HUES6 (cell line): ENCODE measurements at regions not wholly inside any gene's neighbourhood (a gene's known extent, or its start where the extent isn't known, plus 50 kb on each side); places are given as distances from the start of the nearest gene placed in this dataset.
A peak's percentile ranks its signal among the peaks of the same experiment; 100 is the strongest.

Experiments used
- H3K27ac ChIP-seq: 2 replicates; pipeline ENCODE4 v1.7.0; 2013; ENCODE audit warnings: low read depth, mild to moderate bottlenecking, low read length, inconsistent platforms
- H3K27me3 ChIP-seq: 2 replicates; pipeline ENCODE4 v1.6.1; 2013; ENCODE audit warnings: low read length; ENCODE audit not compliant: control insufficient read depth, insufficient read depth
- H3K36me3 ChIP-seq: 2 replicates; pipeline ENCODE4 v1.6.1; 2013; ENCODE audit warnings: low read length; ENCODE audit not compliant: control insufficient read depth, insufficient read depth
- H3K4me1 ChIP-seq: 2 replicates; pipeline ENCODE4 v1.6.1; 2013; ENCODE audit warnings: low read length; ENCODE audit not compliant: control insufficient read depth, insufficient read depth
- H3K4me3 ChIP-seq: 2 replicates; pipeline ENCODE4 v1.5.1; 2013; ENCODE audit warnings: low read depth, low read length
- H3K9ac ChIP-seq: one replicate; pipeline ENCODE4 v1.6.1; 2013; ENCODE audit warnings: mild to moderate bottlenecking, low read length
- H3K9me3 ChIP-seq: 2 replicates; pipeline ENCODE4 v1.6.1; 2013; ENCODE audit warnings: low read depth, low read length; ENCODE audit not compliant: control insufficient read depth, insufficient read depth

DNA sequence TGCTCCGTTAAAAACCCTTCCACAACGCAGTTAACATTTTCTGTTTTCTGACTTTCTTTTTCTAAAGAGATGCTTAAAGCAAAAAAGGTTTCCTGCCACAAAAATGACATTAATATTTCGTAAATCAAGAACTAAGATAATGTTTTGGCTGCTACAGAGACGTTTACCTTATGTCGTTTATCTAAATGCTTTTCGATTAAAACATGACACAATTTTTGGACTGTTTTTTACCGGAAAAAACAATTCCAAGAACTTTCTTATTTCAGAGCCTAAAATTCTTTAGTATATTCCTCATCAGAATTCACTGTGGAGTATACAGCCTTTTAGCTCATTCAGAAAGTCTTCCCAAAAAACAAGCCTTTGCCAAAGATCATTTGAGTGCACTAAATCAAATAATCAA lies 278.0 kb upstream of the TCF4 start:
- H3K4me1 ChIP-seq = peaks cover 35% of the 10 kb centered on the region
- no peaks in the 10 kb centered on the region for H3K27me3 ChIP-seq
- no peak overlapping the region for H3K4me3 ChIP-seq
- H3K9ac ChIP-seq = no peak overlapping the region
- no peaks in the 10 kb centered on the region for H3K9me3 ChIP-seq
- no peak overlapping the region for H3K27ac ChIP-seq
- H3K36me3 ChIP-seq = no peaks in the 10 kb centered on the region

DNA sequence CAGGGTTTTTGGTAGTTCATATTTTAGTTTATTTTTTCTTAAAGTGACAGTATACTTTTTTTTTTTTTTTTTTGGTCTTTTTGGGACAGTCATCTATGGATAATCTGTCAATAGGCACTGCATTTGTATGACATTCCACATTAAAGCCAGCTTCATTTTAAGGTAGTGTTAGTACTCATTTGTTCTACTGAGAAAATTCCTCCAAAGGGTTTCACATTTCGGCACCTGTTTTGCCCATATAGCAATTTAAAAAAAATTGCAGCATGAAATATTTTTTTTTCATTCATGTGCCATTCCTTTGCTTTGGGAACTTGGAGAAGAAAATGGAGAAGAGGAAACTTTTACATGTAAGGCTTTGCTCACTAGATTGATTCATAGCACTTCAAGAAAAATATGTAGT lies 276.3 kb upstream of the TCF4 start:
- no peaks in the 10 kb centered on the region for H3K36me3 ChIP-seq
- no peak overlapping the region for H3K9ac ChIP-seq
- H3K4me1 ChIP-seq = peaks cover 44% of the 10 kb centered on the region
- H3K27me3 ChIP-seq = no peaks in the 10 kb centered on the region
- H3K9me3 ChIP-seq = no peaks in the 10 kb centered on the region
- no peak overlapping the region for H3K27ac ChIP-seq
- H3K4me3 ChIP-seq = no peak overlapping the region

DNA sequence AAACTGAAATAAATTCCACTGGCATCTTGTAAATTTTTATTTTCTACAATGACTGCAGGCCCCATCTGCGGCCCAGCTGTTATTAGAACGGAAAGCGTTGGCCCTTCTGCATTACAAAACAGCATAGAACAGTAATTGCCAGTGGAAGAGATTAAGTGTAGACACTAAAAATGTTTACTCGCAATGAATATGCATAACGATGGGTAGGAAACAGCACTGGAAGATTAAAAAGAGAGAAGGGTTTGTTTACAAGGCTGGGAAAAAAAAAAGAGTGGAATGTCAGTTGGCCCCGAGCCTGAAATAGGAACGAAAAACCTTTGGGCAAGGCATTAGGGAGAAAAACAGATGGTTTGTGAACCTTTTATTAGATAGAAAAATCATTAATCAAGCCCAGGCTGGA lies 275.9 kb upstream of the TCF4 start:
- Histone ChIP-seq H3K9ac (no peak overlapping the region), H3K27me3 (no peaks in the 10 kb centered on the region), H3K4me1 (peaks cover 46% of the 10 kb centered on the region), H3K4me3 (no peak overlapping the region), H3K27ac (no peak overlapping the region), H3K36me3 (no peaks in the 10 kb centered on the region), H3K9me3 (no peaks in the 10 kb centered on the region)

DNA sequence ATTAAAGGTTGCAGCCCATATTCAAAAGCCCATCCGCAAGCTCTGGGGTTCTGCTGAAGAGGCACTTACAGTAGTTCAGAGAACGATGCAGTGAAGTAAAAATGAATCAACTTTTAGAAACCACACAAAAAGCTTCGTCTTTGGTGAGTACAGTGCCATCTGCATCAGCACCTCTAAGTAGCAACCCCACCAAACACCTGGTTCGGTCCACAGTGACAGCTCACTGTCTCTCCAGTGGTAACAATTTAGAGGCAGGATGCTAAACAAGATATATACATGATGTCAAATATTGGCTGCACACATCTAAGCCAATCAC lies 275.4 kb upstream of the TCF4 start:
- H3K9ac ChIP-seq = no peak overlapping the region
- H3K36me3 ChIP-seq = no peaks in the 10 kb centered on the region
- no peaks in the 10 kb centered on the region for H3K27me3 ChIP-seq
- H3K27ac ChIP-seq = no peak overlapping the region
- no peak overlapping the region for H3K4me3 ChIP-seq
- H3K4me1 ChIP-seq = peaks cover 51% of the 10 kb centered on the region
- H3K9me3 ChIP-seq = no peaks in the 10 kb centered on the region

DNA sequence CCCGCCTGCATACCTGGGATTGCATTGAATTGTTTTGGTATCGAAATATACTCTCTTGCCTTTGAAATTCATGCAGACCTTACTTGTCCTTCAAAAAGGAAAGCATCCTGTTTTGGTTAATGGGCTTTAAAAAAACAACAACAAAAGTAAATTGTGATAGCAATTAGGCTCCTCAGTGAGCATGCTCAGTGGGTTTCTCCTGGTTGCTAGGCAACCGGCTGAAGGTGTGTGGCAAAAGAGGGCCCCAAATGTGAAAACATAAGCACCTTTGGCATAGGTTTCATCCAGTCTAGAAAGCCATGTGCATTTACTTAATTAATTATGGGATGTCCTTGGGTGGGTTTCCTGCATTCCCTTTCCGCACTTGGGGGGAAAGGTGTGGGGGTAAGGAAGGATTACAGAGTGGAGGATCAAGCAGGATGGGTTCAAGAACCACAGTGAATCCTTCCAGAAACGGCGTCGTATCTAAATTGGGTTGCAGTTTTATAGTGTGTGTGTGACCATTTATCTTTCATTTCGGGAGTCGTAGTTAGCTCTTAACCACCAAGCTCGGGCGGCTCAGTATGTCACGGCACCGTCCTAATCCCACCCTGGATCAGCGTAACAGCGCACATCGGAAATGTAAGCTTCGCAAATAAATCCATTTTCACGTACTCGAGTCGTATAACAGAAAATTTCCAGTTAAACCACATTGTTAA lies 274.9 kb upstream of the TCF4 start:
- peaks cover 56% of the 10 kb centered on the region for H3K4me1 ChIP-seq
- H3K9me3 ChIP-seq = no peaks in the 10 kb centered on the region
- H3K36me3 ChIP-seq = no peaks in the 10 kb centered on the region
- no peak overlapping the region for H3K27ac ChIP-seq
- no peak overlapping the region for H3K9ac ChIP-seq
- H3K4me3 ChIP-seq = no peak overlapping the region
- no peaks in the 10 kb centered on the region for H3K27me3 ChIP-seq

DNA sequence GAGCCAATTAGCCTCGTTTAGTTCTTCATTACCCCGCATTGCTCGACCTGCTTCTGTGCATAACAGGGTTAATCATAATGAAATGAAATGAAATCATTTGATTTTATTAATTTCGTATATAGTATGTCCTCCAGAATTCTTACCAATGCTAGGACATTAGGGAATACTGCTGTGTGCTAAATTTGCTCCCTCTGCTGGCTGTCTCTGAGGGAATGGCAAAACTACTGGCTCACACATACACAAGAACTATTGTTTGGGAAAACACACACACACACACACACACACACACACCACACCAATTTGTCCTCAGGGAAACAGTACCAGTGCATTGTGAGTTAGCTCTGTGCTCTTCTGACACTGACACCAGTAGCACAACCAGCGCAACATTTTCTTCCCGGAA lies 273.3 kb upstream of the TCF4 start:
- H3K4me3 ChIP-seq = no peak overlapping the region
- H3K4me1 ChIP-seq = peaks cover 71% of the 10 kb centered on the region
- no peaks in the 10 kb centered on the region for H3K9me3 ChIP-seq
- no peaks in the 10 kb centered on the region for H3K27me3 ChIP-seq
- no peak overlapping the region for H3K27ac ChIP-seq
- H3K9ac ChIP-seq = no peak overlapping the region
- H3K36me3 ChIP-seq = no peaks in the 10 kb centered on the region

DNA sequence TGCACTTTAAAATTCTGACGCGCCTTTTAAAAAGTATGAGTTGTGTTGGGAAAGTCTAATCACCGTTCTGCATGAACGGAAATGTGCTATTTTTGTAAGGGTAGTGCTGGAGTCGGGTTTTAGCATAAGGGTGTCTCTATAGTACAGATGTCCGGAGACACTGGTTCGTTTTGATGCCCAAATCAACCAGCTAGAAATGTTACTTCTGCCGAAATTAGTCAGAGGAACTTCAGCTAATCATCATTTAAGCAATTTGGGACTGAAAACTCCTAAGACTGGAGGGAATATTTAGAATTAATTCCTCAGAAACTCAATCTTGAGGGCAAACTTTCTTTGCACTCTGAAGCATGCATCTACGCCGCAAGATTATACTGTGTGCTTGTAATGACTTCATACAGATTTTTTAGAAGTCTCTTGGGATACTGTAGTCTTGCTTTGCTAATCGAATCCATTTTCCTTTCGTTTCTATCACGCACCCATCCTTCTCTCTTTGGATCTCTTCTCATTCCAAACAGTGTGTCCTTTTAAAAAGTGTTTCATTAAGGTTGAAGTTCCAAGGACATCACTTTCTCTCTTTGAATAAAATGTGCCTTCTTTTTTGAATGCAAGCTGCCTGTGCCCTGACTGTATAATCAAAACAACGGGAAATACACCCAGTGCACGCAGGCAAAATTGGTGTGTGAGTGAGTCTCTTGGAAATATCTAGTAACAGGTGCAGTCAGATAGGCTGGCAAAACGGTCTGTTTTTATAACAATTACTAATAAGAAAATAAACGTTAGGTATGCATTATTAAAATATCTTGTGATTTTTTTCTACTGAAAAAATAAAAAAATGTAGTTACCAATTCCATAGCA lies 270.9 kb upstream of the TCF4 start:
- no peak overlapping the region for H3K4me3 ChIP-seq
- H3K36me3 ChIP-seq = no peaks in the 10 kb centered on the region
- no peak overlapping the region for H3K9ac ChIP-seq
- H3K4me1 ChIP-seq = peaks cover 70% of the 10 kb centered on the region
- H3K27ac ChIP-seq = no peak overlapping the region
- no peaks in the 10 kb centered on the region for H3K9me3 ChIP-seq
- H3K27me3 ChIP-seq = no peaks in the 10 kb centered on the region

DNA sequence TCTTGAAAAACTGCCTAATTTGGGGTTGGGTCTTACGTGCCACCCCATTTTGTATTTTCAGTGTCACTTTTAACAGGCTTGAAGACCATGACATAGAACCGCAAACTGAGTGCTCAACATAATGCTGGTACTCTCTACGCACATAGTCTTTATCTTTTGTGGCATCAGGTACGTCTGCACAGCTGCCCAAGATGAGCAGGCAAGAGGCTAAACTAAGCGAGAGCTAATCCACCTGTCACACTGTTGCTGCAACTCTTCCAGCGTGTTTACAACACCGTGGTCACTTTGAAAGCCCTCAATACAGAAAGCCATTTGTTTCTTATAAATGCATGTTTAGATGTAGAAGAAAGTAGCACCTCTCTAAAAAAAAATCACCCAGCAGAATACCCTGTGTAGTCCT lies 270.0 kb upstream of the TCF4 start:
- Histone ChIP-seq H3K9me3 (no peaks in the 10 kb centered on the region), H3K4me3 (no peak overlapping the region), H3K27ac (peak overlapping the region; percentile 79; the same call in 1 of the 2 replicates), H3K4me1 (peaks cover 61% of the 10 kb centered on the region), H3K9ac (no peak overlapping the region), H3K27me3 (no peaks in the 10 kb centered on the region), H3K36me3 (no peaks in the 10 kb centered on the region)

DNA sequence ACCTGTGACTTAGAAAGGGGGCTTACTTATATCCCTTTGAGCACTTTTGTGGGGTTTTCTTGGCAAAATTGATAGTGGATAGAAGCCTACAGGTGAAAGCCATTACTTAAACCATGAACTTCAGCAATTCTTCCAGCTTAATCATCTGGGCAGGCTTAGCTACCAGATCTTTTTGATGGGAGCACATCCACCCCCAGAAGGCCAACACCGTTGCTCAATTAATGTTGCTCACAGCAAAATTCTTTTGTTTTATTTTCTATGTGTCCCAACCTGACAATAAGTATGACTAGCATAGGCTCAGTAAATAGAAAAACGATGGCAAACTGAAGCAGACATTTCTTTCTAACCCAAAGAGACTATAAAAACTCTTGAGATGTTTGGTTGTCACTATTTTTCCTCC lies 269.4 kb upstream of the TCF4 start:
- H3K4me1 ChIP-seq = peaks cover 56% of the 10 kb centered on the region
- H3K27ac ChIP-seq = peak overlapping the region; percentile 79; the same call in 1 of the 2 replicates
- H3K27me3 ChIP-seq = no peaks in the 10 kb centered on the region
- H3K9me3 ChIP-seq = no peaks in the 10 kb centered on the region
- H3K36me3 ChIP-seq = no peaks in the 10 kb centered on the region
- H3K9ac ChIP-seq = no peak overlapping the region
- H3K4me3 ChIP-seq = no peak overlapping the region

DNA sequence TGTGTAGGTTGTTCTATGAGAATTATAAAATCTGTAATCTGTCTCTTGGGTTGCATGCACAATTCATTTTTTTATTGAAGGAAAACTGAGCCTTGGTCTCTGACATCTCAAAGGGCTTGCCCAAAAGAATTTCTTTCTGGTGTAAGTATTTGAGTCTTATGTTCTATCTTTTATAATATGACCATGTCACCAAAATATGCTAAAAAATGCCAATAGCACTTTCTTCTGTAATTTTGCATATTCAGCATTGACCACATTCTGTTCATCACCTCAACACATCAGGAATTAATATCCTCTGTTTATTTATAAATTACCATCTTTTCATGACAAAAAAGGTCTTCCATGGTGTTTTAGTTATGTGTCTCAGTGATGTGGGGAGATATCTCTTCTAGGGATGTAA lies 268.7 kb upstream of the TCF4 start:
- H3K36me3 ChIP-seq = no peaks in the 10 kb centered on the region
- peak overlapping the region; percentile 23 for H3K9ac ChIP-seq
- H3K27me3 ChIP-seq = no peaks in the 10 kb centered on the region
- peaks cover 54% of the 10 kb centered on the region for H3K4me1 ChIP-seq
- peak overlapping the region; percentile 1; the same call in 1 of the 2 replicates for H3K4me3 ChIP-seq
- H3K9me3 ChIP-seq = no peaks in the 10 kb centered on the region
- peak overlapping the region; percentile 79 for H3K27ac ChIP-seq

DNA sequence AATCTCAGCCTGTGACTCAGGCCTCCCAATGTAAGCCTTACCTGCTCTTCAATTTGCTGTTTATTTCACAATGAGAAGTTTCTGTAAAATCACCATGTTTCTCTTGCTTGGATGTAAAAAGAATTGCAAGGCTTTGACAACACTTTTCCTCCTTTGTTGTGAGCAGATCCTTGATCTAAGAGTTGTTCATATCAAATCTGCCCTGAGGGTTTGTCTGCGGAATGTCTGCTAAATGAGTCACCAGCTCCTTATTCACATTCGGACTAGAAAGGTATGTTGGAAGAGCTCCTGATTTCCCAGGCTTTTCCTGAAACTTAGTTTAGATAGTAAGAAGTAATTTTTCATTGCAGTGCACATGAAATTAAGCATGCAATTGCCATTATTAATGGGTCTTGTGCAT lies 268.2 kb upstream of the TCF4 start:
- Histone ChIP-seq H3K36me3 (no peaks in the 10 kb centered on the region), H3K9ac (peak overlapping the region; percentile 47), H3K4me1 (peaks cover 50% of the 10 kb centered on the region), H3K9me3 (no peaks in the 10 kb centered on the region), H3K27ac (peak overlapping the region; percentile 79), H3K27me3 (no peaks in the 10 kb centered on the region), H3K4me3 (peak overlapping the region; percentile 1; the same call in 1 of the 2 replicates)
